ACC112 (cell line): ENCODE measurements at regions not wholly inside any gene's neighbourhood (a gene's known extent, or its start where the extent isn't known, plus 50 kb on each side); places are given as distances from the start of the nearest gene placed in this dataset.

Experiments
- H2AFZ ChIP-seq: fragments of 200-600 bp; sonication (generic); one replicate; pipeline ENCODE4 v1.6.0; 2017; ENCODE audit warnings: antibody characterized with exemption, low read length; ENCODE audit not compliant: unreplicated experiment
- H3K27ac ChIP-seq: fragments of 200-600 bp; sonication (generic); 2 replicates; pipeline ENCODE4 v1.5.1; 2014; ENCODE audit warnings: low read depth, mild to moderate bottlenecking, antibody characterized with exemption, low read length, moderate library complexity
- H3K27me3 ChIP-seq: fragments of 200-600 bp; sonication (generic); 2 replicates; pipeline ENCODE4 v1.6.1; 2014; ENCODE audit warnings: mild to moderate bottlenecking, antibody characterized with exemption, low read length, moderate library complexity, mixed read lengths; ENCODE audit not compliant: insufficient read depth
- H3K36me3 ChIP-seq: fragments of 200-600 bp; sonication (generic); 2 replicates; pipeline ENCODE4 v1.6.1; 2016; ENCODE audit warnings: mild to moderate bottlenecking, antibody characterized with exemption, low read length, moderate library complexity, mixed read lengths; ENCODE audit not compliant: insufficient read depth
- H3K4me1 ChIP-seq: fragments of 200-600 bp; sonication (generic); one replicate; pipeline ENCODE4 v1.6.1; 2016; ENCODE audit warnings: low read length, mixed read lengths; ENCODE audit not compliant: insufficient read depth, unreplicated experiment, control insufficient read depth
- H3K4me3 ChIP-seq: fragments of 200-600 bp; sonication (generic); 2 replicates; pipeline ENCODE4 v1.5.1; 2014; ENCODE audit warnings: mild to moderate bottlenecking, low read depth, low read length
- H3K79me2 ChIP-seq: fragments of 200-600 bp; sonication (generic); one replicate; pipeline ENCODE4 v1.6.0; 2016; ENCODE audit warnings: low read length; ENCODE audit not compliant: control insufficient read depth, unreplicated experiment, insufficient read depth

- Histone ChIP-seq H3K27ac (no peak overlapping the region), H2AFZ (no peak overlapping the region), H3K4me3 (no peak overlapping the region), H3K79me2 (no peaks in the 10 kb centered on the region), H3K36me3 (no peaks in the 10 kb centered on the region), H3K27me3 (no peaks in the 10 kb centered on the region), H3K4me1 (peaks cover 31% of the 10 kb centered on the region)
Observed at GRCh38 chr7:47044625-47045024, 537.3 kb downstream of the TNS3 start.

- Histone ChIP-seq H3K4me3 (no peak overlapping the region), H3K4me1 (peaks cover 39% of the 10 kb centered on the region), H3K27ac (no peak overlapping the region), H3K27me3 (no peaks in the 10 kb centered on the region), H2AFZ (no peak overlapping the region), H3K79me2 (no peaks in the 10 kb centered on the region), H3K36me3 (no peaks in the 10 kb centered on the region)
Observed at GRCh38 chr7:47043304-47043703, 538.6 kb downstream of the TNS3 start.

- H3K27me3 ChIP-seq, result no peaks in the 10 kb centered on the region
- no peak overlapping the region for H3K4me3 ChIP-seq
- H3K36me3 ChIP-seq, result no peaks in the 10 kb centered on the region
- no peak overlapping the region for H3K27ac ChIP-seq
- peaks cover 39% of the 10 kb centered on the region for H3K4me1 ChIP-seq
- H3K79me2 ChIP-seq, result no peaks in the 10 kb centered on the region
- H2AFZ ChIP-seq, result no peak overlapping the region
Observed at GRCh38 chr7:47042669-47043068, 539.2 kb downstream of the TNS3 start.

- no peak overlapping the region for H3K27ac ChIP-seq
- H3K27me3 ChIP-seq, result no peaks in the 10 kb centered on the region
- no peaks in the 10 kb centered on the region for H3K36me3 ChIP-seq
- no peaks in the 10 kb centered on the region for H3K79me2 ChIP-seq
- no peak overlapping the region for H3K4me3 ChIP-seq
- no peak overlapping the region for H2AFZ ChIP-seq
- H3K4me1 ChIP-seq, result peaks cover 34% of the 10 kb centered on the region
Observed at GRCh38 chr7:47040795-47041347, 541.0 kb downstream of the TNS3 start.

- Histone ChIP-seq H3K27ac (peak overlapping the region; percentile 16; the same call in 1 of the 2 replicates), H2AFZ (no peak overlapping the region), H3K27me3 (no peaks in the 10 kb centered on the region), H3K4me1 (peaks cover 25% of the 10 kb centered on the region), H3K79me2 (no peaks in the 10 kb centered on the region), H3K36me3 (no peaks in the 10 kb centered on the region), H3K4me3 (no peak overlapping the region)
Observed at GRCh38 chr7:47039904-47040303, 542.0 kb downstream of the TNS3 start.

- Histone ChIP-seq H3K27me3 (no peaks in the 10 kb centered on the region), H3K27ac (0 out of 2 replicates have a peak overlapping the region, but pooled peaks have one; percentile 16)
Observed at GRCh38 chr7:47039089-47039648, 542.7 kb downstream of the TNS3 start.

GRCh38 chr7:47038621-47039020 lies 543.3 kb downstream of the TNS3 start:
- Histone ChIP-seq H3K79me2 (no peaks in the 10 kb centered on the region), H3K27me3 (no peaks in the 10 kb centered on the region), H3K4me1 (peaks cover 23% of the 10 kb centered on the region), H2AFZ (no peak overlapping the region), H3K4me3 (no peak overlapping the region), H3K27ac (no peak overlapping the region), H3K36me3 (no peaks in the 10 kb centered on the region)

More at GRCh38 chr7:47039089-47039648, 542.7 kb downstream of the TNS3 start:
- H3K36me3 ChIP-seq, result no peaks in the 10 kb centered on the region
- H3K79me2 ChIP-seq, result no peaks in the 10 kb centered on the region
- H2AFZ ChIP-seq, result no peak overlapping the region
- H3K4me3 ChIP-seq, result no peak overlapping the region
- peaks cover 23% of the 10 kb centered on the region for H3K4me1 ChIP-seq

- no peaks in the 10 kb centered on the region for H3K36me3 ChIP-seq
Observed at GRCh38 chr7:47037607-47038006, 544.3 kb downstream of the TNS3 start.

GRCh38 chr7:47036909-47037308 lies 545.0 kb downstream of the TNS3 start:
- Histone ChIP-seq H3K4me3 (no peak overlapping the region), H3K4me1 (peaks cover 23% of the 10 kb centered on the region), H3K27me3 (no peaks in the 10 kb centered on the region), H3K27ac (no peak overlapping the region), H3K36me3 (no peaks in the 10 kb centered on the region), H3K79me2 (no peaks in the 10 kb centered on the region), H2AFZ (no peak overlapping the region)

More at GRCh38 chr7:47037607-47038006, 544.3 kb downstream of the TNS3 start:
- Histone ChIP-seq H3K79me2 (no peaks in the 10 kb centered on the region), H3K4me1 (peaks cover 23% of the 10 kb centered on the region), H3K27me3 (no peaks in the 10 kb centered on the region), H3K27ac (no peak overlapping the region), H3K4me3 (no peak overlapping the region), H2AFZ (no peak overlapping the region)

- Histone ChIP-seq H3K27me3 (no peaks in the 10 kb centered on the region), H3K36me3 (no peaks in the 10 kb centered on the region), H3K27ac (no peak overlapping the region), H3K4me1 (peaks cover 17% of the 10 kb centered on the region), H2AFZ (no peak overlapping the region), H3K4me3 (no peak overlapping the region), H3K79me2 (no peaks in the 10 kb centered on the region)
Observed at GRCh38 chr7:47035522-47035921, 546.4 kb downstream of the TNS3 start.

GRCh38 chr7:47034180-47034579 lies 547.7 kb downstream of the TNS3 start:
- Histone ChIP-seq H3K4me3 (no peak overlapping the region), H3K36me3 (no peaks in the 10 kb centered on the region), H3K4me1 (peaks cover 4% of the 10 kb centered on the region), H3K27ac (no peak overlapping the region), H3K79me2 (no peaks in the 10 kb centered on the region), H3K27me3 (no peaks in the 10 kb centered on the region), H2AFZ (no peak overlapping the region)
